HepG2 (cell line): ENCODE measurements at regions not wholly inside any gene's neighbourhood (a gene's known extent, or its start where the extent isn't known, plus 50 kb on each side); places are given as distances from the start of the nearest gene placed in this dataset.

Experiments
- ATAC-seq: fragments of 200-7000 bp; cut with Tn5 transposase; 3 replicates; pipeline ENCODE4 v1.9.1; 2020; ENCODE audit warnings: mild to moderate bottlenecking, moderate library complexity
- BruUV-seq: library from RNA; stranded (reverse); fragments of 400-500 nt; replicated peaks from 2 replicates; lab custom pipeline; 2021; lab: Mats Ljungman, UMichigan
- CTCF ChIA-PET: fragments of 300-600 bp; formaldehyde crosslinking; extraction: SDS; loops from one replicate; lab custom pipeline; 2021; ENCODE audit warnings: low total read pairs, inconsistent platforms, low intra/inter-chr PET ratio; lab: Yijun Ruan, JAX
- POLR2A ChIA-PET: fragments of 350-600 bp; sonication (Branson Sonifier 250); formaldehyde crosslinking; loops from one replicate; lab custom pipeline; 2020; ENCODE audit warnings: antibody characterized with exemption, inconsistent platforms; lab: Yijun Ruan, JAX
- DNase-seq: peaks from one replicate; pipeline ENCODE4 v3.0.0-alpha.2; 2015; ENCODE audit warnings: low spot score
- FAIRE-seq: peaks from 3 replicates; lab custom pipeline; 2011; peaks lifted over from hg19 to GRCh38; lab: Jason Lieb, UNC
- H2AFZ ChIP-seq: one replicate; pipeline ENCODE4 v1.6.1; 2011; ENCODE audit warnings: low read length, inconsistent platforms
- H3K27ac ChIP-seq: fragments of 300-600 bp; 3 replicates; pipeline ENCODE4 v1.8.0; 2011; ENCODE audit warnings: mixed run types, mild to moderate bottlenecking, mixed read lengths, low read length, inconsistent platforms; ENCODE audit not compliant: insufficient read depth; ENCODE audit errors: extremely low read length
- H3K27me3 ChIP-seq, 2 experiments: fragments of 200-600 bp in 1 of 2; 2 replicates in 1 of 2; 3 replicates in 1 of 2; pipeline versions ENCODE4 v1.6.0 to v1.8.0; 2011; ENCODE audit warnings: low read length in 2 of 2, mild to moderate bottlenecking in 2 of 2, moderate library complexity in 2 of 2, inconsistent platforms in 1 of 2; ENCODE audit not compliant: insufficient read depth in 2 of 2, control insufficient read depth in 1 of 2
- H3K36me3 ChIP-seq, 2 experiments: fragments of 200-600 bp in 1 of 2; replicated peaks in 1 of 2; 2 replicates in 1 of 2; 3 replicates in 1 of 2; pipeline versions ENCODE4 v1.5.1 to v1.8.0; 2011; ENCODE audit warnings: low read length in 2 of 2, inconsistent platforms in 1 of 2; ENCODE audit not compliant: insufficient read depth in 2 of 2, control insufficient read depth in 1 of 2
- H3K4me1 ChIP-seq: 2 replicates; pipeline ENCODE4 v1.5.1; 2012; ENCODE audit warnings: low read length, inconsistent platforms; ENCODE audit not compliant: insufficient read depth
- H3K4me2 ChIP-seq: 2 replicates; pipeline ENCODE4 v1.6.0; 2011; ENCODE audit warnings: low read depth, low read length, inconsistent platforms
- H3K4me3 ChIP-seq, 3 experiments: fragments of 200-600 bp in 1 of 3; sonication (generic), shearing (Covaris generic) in 1 of 3; replicated peaks in 1 of 3; 2 replicates each; pipeline ENCODE4 v1.5.1; 2011 to 2016; ENCODE audit warnings: low read length in 3 of 3, inconsistent platforms in 2 of 3, low read depth in 2 of 3, mild to moderate bottlenecking in 2 of 3, control low read depth in 1 of 3, mixed read lengths in 1 of 3; ENCODE audit not compliant: insufficient read depth in 1 of 3
- H3K79me2 ChIP-seq: one replicate; pipeline ENCODE4 v1.6.1; 2011; ENCODE audit warnings: low read length, inconsistent platforms; ENCODE audit not compliant: insufficient read depth
- H3K9ac ChIP-seq: 2 replicates; pipeline ENCODE4 v1.6.0; 2011; ENCODE audit warnings: mild to moderate bottlenecking, low read depth, low read length, inconsistent platforms; ENCODE audit not compliant: insufficient read depth
- H3K9me3 ChIP-seq: 2 replicates; pipeline ENCODE4 v1.5.1; 2012; ENCODE audit warnings: mild to moderate bottlenecking, low read length
- H4K20me1 ChIP-seq: 2 replicates; pipeline ENCODE4 v1.6.0; 2011; ENCODE audit warnings: inconsistent platforms, mild to moderate bottlenecking, low read length, moderate library complexity; ENCODE audit not compliant: insufficient read depth
- FOXK1 ChIP-seq: sonication (generic); formaldehyde crosslinking; IDR thresholded peaks from 2 replicates; pipeline ENCODE4 v1.4.0; 2020; ENCODE audit warnings: low read depth, missing genetic modification reagents, borderline replicate concordance
- GTF3A ChIP-seq: sonication (generic); formaldehyde crosslinking; conservative IDR thresholded peaks from 2 replicates; pipeline ENCODE4 v1.4.0; 2020; ENCODE audit warnings: mild to moderate bottlenecking, missing genetic modification reagents
- HDAC1 ChIP-seq: sonication (generic); formaldehyde crosslinking; IDR thresholded peaks from 2 replicates; pipeline ENCODE4 v1.5.1; 2020; ENCODE audit warnings: mild to moderate bottlenecking, missing genetic modification reagents
- HDAC2 ChIP-seq: sonication (generic); formaldehyde crosslinking; IDR thresholded peaks from 2 replicates; pipeline ENCODE4 v1.4.0; 2020; ENCODE audit warnings: missing genetic modification reagents
- HHEX ChIP-seq: IDR thresholded peaks from 2 replicates; pipeline ENCODE4 v1.6.1; 2016; ENCODE audit warnings: control low read depth
- HOXA7 ChIP-seq: sonication (generic); formaldehyde crosslinking; IDR thresholded peaks from 2 replicates; pipeline ENCODE4 v1.8.1; 2022; ENCODE audit warnings: mild to moderate bottlenecking, missing genetic modification reagents, moderate library complexity
- MEF2D ChIP-seq: sonication (generic); formaldehyde crosslinking; IDR thresholded peaks from 2 replicates; pipeline ENCODE4 v1.5.1; 2020; ENCODE audit warnings: mild to moderate bottlenecking, missing genetic modification reagents
- MIXL1 ChIP-seq: IDR thresholded peaks from 2 replicates; pipeline ENCODE4 v1.6.1; 2016
- NR2F2 ChIP-seq: IDR thresholded peaks from 2 replicates; pipeline ENCODE4 v1.6.1; 2012; ENCODE audit warnings: low read depth, inconsistent platforms, borderline replicate concordance
- SAFB2 ChIP-seq: sonication (generic); formaldehyde crosslinking; IDR thresholded peaks from 2 replicates; pipeline ENCODE4 v1.5.1; 2020; ENCODE audit warnings: missing genetic modification reagents, low read depth, mild to moderate bottlenecking, borderline replicate concordance
- SALL1 ChIP-seq: sonication (generic); formaldehyde crosslinking; IDR thresholded peaks from 2 replicates; pipeline ENCODE4 v1.8.0; 2022; ENCODE audit warnings: mild to moderate bottlenecking, missing genetic modification reagents
- SUZ12 ChIP-seq: fragments of 150-350 bp; IDR thresholded peaks from 2 replicates; pipeline ENCODE4 v1.6.1; 2014; ENCODE audit warnings: low read depth, low read length
- ZFP62 ChIP-seq: sonication (generic); formaldehyde crosslinking; IDR thresholded peaks from 2 replicates; pipeline ENCODE4 v1.4.0; 2020; ENCODE audit warnings: missing genetic modification reagents
- ZMYM4 ChIP-seq: sonication (generic); formaldehyde crosslinking; IDR thresholded peaks from 2 replicates; pipeline ENCODE4 v1.8.1; 2023; ENCODE audit warnings: mild to moderate bottlenecking, missing genetic modification reagents
- ZNF124 ChIP-seq: sonication (generic); formaldehyde crosslinking; IDR thresholded peaks from 2 replicates; pipeline ENCODE4 v1.4.0; 2020; ENCODE audit warnings: missing genetic modification reagents
- ZNF224 ChIP-seq: sonication (generic); formaldehyde crosslinking; IDR thresholded peaks from 2 replicates; pipeline ENCODE4 v1.5.0; 2020; ENCODE audit warnings: mild to moderate bottlenecking, missing genetic modification reagents
- ZNF354B ChIP-seq: sonication (generic); formaldehyde crosslinking; IDR thresholded peaks from 2 replicates; pipeline ENCODE4 v1.8.0; 2022; ENCODE audit warnings: mild to moderate bottlenecking, missing genetic modification reagents
- ZNF652 ChIP-seq: IDR thresholded peaks from 2 replicates; pipeline ENCODE4 v1.6.1; 2016; ENCODE audit warnings: low read depth, borderline replicate concordance
- ZNF841 ChIP-seq: sonication (generic); formaldehyde crosslinking; IDR thresholded peaks from 2 replicates; pipeline ENCODE4 v1.8.1; 2023; ENCODE audit warnings: missing genetic modification reagents, borderline replicate concordance
- ZSCAN30 ChIP-seq: sonication (generic); formaldehyde crosslinking; IDR thresholded peaks from 2 replicates; pipeline ENCODE4 v1.5.0; 2020; ENCODE audit warnings: mild to moderate bottlenecking, missing genetic modification reagents
- WGBS: methylation state at CpG from one replicate; pipeline ENCODE4 v1.1.6; 2017; ENCODE audit warnings: low lambda C conversion rate; 5-methylcytosine and 5-hydroxymethylcytosine counted together
- in situ Hi-C: cut with HindIII; loops from 2 replicates; pipeline ENCODE4 v1.10.0; 2017; ENCODE audit warnings: low pct_unique_long_range_greater_than_20kb; ENCODE audit not compliant: extremely low pct_ligation_motif_present
- intact Hi-C: fragments of 100-400 bp; cut with micrococcal nuclease; formaldehyde crosslinking; loops from one replicate; pipeline ENCODE4 v1.10.0; 2022; ENCODE audit not compliant: unreplicated experiment
- TF ChIP-seq, protein P1 (sequence below): sonication (generic); formaldehyde crosslinking; IDR thresholded peaks from 2 replicates; pipeline ENCODE4 v1.8.1; 2023; ENCODE audit warnings: mild to moderate bottlenecking, moderate library complexity, missing genetic modification reagents
- TF ChIP-seq, protein P2 (sequence below): sonication (generic); formaldehyde crosslinking; IDR thresholded peaks from 2 replicates; pipeline ENCODE4 v1.5.0; 2020; ENCODE audit warnings: missing genetic modification reagents
- TF ChIP-seq, protein P3 (sequence below): sonication (generic); formaldehyde crosslinking; IDR thresholded peaks from 2 replicates; pipeline ENCODE4 v1.9.0; 2022; ENCODE audit warnings: missing genetic modification reagents, mild to moderate bottlenecking, borderline replicate concordance
- TF ChIP-seq, protein P4 (sequence below): sonication (generic); formaldehyde crosslinking; IDR thresholded peaks from 2 replicates; pipeline ENCODE4 v1.4.0; 2020; ENCODE audit warnings: mild to moderate bottlenecking, missing genetic modification reagents
- TF ChIP-seq, protein P5 (sequence below): IDR thresholded peaks from 2 replicates; pipeline ENCODE4 v1.6.1; 2016

DNA sequence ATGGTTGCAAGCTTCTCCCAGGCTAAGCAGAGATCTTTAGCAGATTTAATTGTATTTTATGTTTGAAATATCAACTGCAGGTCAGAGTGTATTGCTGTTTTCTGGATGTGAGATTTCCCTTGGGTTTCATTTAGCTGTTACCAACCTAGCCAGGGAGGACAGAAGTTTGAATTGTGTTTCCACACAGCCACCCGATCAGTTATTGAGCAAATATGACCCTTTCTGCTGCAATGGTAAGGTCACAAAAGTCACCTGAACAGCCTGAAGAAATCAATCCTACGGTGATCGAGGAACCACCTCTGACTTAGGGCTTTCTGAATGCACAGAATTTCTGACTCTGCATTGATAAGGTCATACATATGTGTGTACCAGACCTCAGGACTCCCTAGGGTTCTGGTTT lies 419.9 kb downstream of the MAN2A1 start:
- ATAC-seq = peak; percentile 51
- H3K27me3 ChIP-seq = no peaks in the 10 kb centered on the region
- intact Hi-C loops = loop anchor here (2.0 to 5.0 kb wide), 3 partner anchors 67 to 238 kb away; no protein-coding TSS in a partner anchor
- H2AFZ ChIP-seq = no peak overlapping the region
- POLR2A ChIA-PET = no interaction called here
- H4K20me1 ChIP-seq = no peaks in the 10 kb centered on the region
- H3K4me1 ChIP-seq = peaks cover 61% of the 10 kb centered on the region
- 0% methylated on average over 3 of the region's 3 CpGs for whole genome bisulfite sequencing
- peak; percentile 76 for FAIRE-seq
- H3K27ac ChIP-seq = no peak overlapping the region
- peak; percentile 36 for DNase-seq
- H3K4me2 ChIP-seq = peak overlapping the region; percentile 53
- no peaks in the 10 kb centered on the region for H3K79me2 ChIP-seq
- CTCF ChIA-PET = no interaction called here
- H3K4me3 ChIP-seq = no peak overlapping the region
- in situ Hi-C loops = no loop called here
- no peak overlapping the region for H3K9ac ChIP-seq
- BruUV-seq = no TSS peak
- H3K36me3 ChIP-seq = no peaks in the 10 kb centered on the region
- H3K9me3 ChIP-seq = no peaks in the 10 kb centered on the region
- TF ChIP-seq HOXA7 (CRISPR knock-in tag) (no peak), ZNF224 (CRISPR knock-in tag) (no peak), HHEX (CRISPR knock-in tag) (no peak), ZNF354B (no peak), GTF3A (no peak), ZNF124 (CRISPR knock-in tag) (no peak), HDAC1 (CRISPR knock-in tag) (peak; percentile 45; the same call in 1 of the 2 replicates), MIXL1 (CRISPR knock-in tag) (0 out of 2 replicates have a peak, but pooled peaks have one; percentile 39), SAFB2 (CRISPR knock-in tag) (no peak), SUZ12 (no peak), SALL1 (CRISPR knock-in tag) (peak; percentile 56; the same call in 1 of the 2 replicates), ZNF652 (CRISPR knock-in tag) (no peak), ZFP62 (CRISPR knock-in tag) (no peak), FOXK1 (CRISPR knock-in tag) (no peak), MEF2D (CRISPR knock-in tag) (no peak), ZMYM4 (CRISPR knock-in tag) (peak; percentile 82), HDAC2 (CRISPR knock-in tag) (0 out of 2 replicates have a peak, but pooled peaks have one; percentile 42), ZNF841 (CRISPR knock-in tag) (no peak), NR2F2 (peak; percentile 89), ZSCAN30 (no peak)
- TF ChIP-seq, protein P1, sequence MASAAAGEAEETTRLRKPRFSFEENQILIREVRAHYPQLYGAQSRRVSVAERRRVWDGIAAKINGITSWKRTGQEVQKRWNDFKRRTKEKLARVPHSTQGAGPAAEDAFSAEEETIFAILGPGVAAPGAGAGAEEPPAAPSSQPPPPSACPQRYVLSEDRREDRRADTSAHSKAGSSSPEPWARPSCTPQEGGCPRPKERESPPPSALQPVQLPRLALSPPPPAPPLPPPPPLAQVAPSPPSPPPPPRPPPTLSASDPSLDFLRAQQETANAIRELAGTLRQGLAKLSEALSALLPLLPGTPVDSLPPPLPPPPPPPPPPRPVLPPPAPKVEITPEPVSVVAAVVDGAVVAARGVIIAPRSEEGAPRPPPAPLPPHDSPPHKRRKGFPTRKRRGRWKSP = no peak
- TF ChIP-seq, protein P2, sequence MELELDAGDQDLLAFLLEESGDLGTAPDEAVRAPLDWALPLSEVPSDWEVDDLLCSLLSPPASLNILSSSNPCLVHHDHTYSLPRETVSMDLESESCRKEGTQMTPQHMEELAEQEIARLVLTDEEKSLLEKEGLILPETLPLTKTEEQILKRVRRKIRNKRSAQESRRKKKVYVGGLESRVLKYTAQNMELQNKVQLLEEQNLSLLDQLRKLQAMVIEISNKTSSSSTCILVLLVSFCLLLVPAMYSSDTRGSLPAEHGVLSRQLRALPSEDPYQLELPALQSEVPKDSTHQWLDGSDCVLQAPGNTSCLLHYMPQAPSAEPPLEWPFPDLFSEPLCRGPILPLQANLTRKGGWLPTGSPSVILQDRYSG = no peak
- TF ChIP-seq, protein P3, sequence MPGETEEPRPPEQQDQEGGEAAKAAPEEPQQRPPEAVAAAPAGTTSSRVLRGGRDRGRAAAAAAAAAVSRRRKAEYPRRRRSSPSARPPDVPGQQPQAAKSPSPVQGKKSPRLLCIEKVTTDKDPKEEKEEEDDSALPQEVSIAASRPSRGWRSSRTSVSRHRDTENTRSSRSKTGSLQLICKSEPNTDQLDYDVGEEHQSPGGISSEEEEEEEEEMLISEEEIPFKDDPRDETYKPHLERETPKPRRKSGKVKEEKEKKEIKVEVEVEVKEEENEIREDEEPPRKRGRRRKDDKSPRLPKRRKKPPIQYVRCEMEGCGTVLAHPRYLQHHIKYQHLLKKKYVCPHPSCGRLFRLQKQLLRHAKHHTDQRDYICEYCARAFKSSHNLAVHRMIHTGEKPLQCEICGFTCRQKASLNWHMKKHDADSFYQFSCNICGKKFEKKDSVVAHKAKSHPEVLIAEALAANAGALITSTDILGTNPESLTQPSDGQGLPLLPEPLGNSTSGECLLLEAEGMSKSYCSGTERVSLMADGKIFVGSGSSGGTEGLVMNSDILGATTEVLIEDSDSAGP = no peak
- TF ChIP-seq, protein P4, sequence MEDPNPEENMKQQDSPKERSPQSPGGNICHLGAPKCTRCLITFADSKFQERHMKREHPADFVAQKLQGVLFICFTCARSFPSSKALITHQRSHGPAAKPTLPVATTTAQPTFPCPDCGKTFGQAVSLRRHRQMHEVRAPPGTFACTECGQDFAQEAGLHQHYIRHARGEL (CRISPR knock-in tag) = no peak
- TF ChIP-seq, protein P5, sequence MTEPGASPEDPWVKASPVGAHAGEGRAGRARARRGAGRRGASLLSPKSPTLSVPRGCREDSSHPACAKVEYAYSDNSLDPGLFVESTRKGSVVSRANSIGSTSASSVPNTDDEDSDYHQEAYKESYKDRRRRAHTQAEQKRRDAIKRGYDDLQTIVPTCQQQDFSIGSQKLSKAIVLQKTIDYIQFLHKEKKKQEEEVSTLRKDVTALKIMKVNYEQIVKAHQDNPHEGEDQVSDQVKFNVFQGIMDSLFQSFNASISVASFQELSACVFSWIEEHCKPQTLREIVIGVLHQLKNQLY = no peak
